Panc1 (cell line): ENCODE measurements at regions not wholly inside any gene's neighbourhood (a gene's known extent, or its start where the extent isn't known, plus 50 kb on each side); places are given as distances from the start of the nearest gene placed in this dataset.

Experiments used
- ATAC-seq: fragments of 200-7000 bp; cut with Tn5 transposase; 2 replicates; pipeline ENCODE4 v1.9.1; 2020; ENCODE audit warnings: mild to moderate bottlenecking, moderate library complexity
- BruUV-seq: library from RNA; stranded (reverse); fragments of 400-500 nt; replicated peaks from 2 replicates; lab custom pipeline; 2021; lab: Mats Ljungman, UMichigan
- CTCF ChIA-PET: fragments of 300-600 bp; sonication (Branson Sonifier 250); formaldehyde crosslinking; loops from one replicate; lab custom pipeline; 2022; ENCODE audit warnings: antibody characterized with exemption; lab: Charles Lee
- POLR2A ChIA-PET: fragments of 300-600 bp; sonication (Branson Sonifier 250); formaldehyde crosslinking; loops from one replicate; lab custom pipeline; 2022; ENCODE audit warnings: antibody characterized with exemption; lab: Charles Lee
- DNase-seq: peaks from one replicate; pipeline ENCODE4 v3.0.0-alpha.2; 2010; ENCODE audit warnings: low read depth, low spot score
- H3K27ac ChIP-seq: 2 replicates; pipeline ENCODE4 v1.5.1; 2011; ENCODE audit warnings: mild to moderate bottlenecking, low read length, inconsistent platforms
- H3K27me3 ChIP-seq: fragments of 200-500 bp; sonication (Bioruptor generic); 2 replicates; pipeline ENCODE4 v1.6.0; 2014; ENCODE audit warnings: low read length, inconsistent platforms; ENCODE audit not compliant: control insufficient read depth, insufficient read depth
- H3K36me3 ChIP-seq: fragments of 200-500 bp; sonication (Bioruptor generic); 2 replicates; pipeline ENCODE4 v1.5.1; 2014; ENCODE audit warnings: inconsistent platforms, mild to moderate bottlenecking, low read length, moderate library complexity; ENCODE audit not compliant: control insufficient read depth, insufficient read depth
- H3K4me1 ChIP-seq: 2 replicates; pipeline ENCODE4 v1.5.1; 2011; ENCODE audit warnings: inconsistent platforms, mild to moderate bottlenecking, low read length, moderate library complexity; ENCODE audit not compliant: control insufficient read depth, insufficient read depth
- H3K4me3 ChIP-seq, 2 experiments: 2 replicates each; pipeline ENCODE4 v1.5.1; 2011 to 2012; ENCODE audit warnings: low read depth in 2 of 2, low read length in 2 of 2, mild to moderate bottlenecking in 2 of 2, inconsistent platforms in 1 of 2, moderate library complexity in 1 of 2
- H3K9me3 ChIP-seq: fragments of 200-500 bp; sonication (Bioruptor generic); 2 replicates; pipeline ENCODE4 v1.5.1; 2014; ENCODE audit warnings: low read depth, mild to moderate bottlenecking, inconsistent platforms, low read length, moderate library complexity; ENCODE audit not compliant: control insufficient read depth, insufficient read depth
- CTCF ChIP-seq: fragments of 450-650 bp; IDR thresholded peaks from 2 replicates; pipeline ENCODE4 v1.5.1; 2017; ENCODE audit warnings: mild to moderate bottlenecking
- POLR2AphosphoS5 ChIP-seq: IDR thresholded peaks from 2 replicates; pipeline ENCODE4 v1.6.1; 2012; ENCODE audit warnings: mild to moderate bottlenecking, low read depth, low read length, moderate library complexity
- REST ChIP-seq, 2 experiments: IDR thresholded peaks; 2 replicates each; pipeline ENCODE4 v1.6.1; 2011 to 2012; ENCODE audit warnings: low read depth in 2 of 2, control low read depth in 1 of 2, low read length in 1 of 2, mild to moderate bottlenecking in 1 of 2, moderate library complexity in 1 of 2; ENCODE audit not compliant: insufficient read depth in 1 of 2
- SIN3A ChIP-seq: IDR thresholded peaks from 2 replicates; pipeline ENCODE4 v1.6.1; 2012; ENCODE audit warnings: low read depth, mild to moderate bottlenecking, low read length, moderate library complexity, borderline replicate concordance; ENCODE audit not compliant: insufficient read depth
- TCF7L2 ChIP-seq: IDR thresholded peaks from 2 replicates; pipeline ENCODE4 v1.6.1; 2011; ENCODE audit warnings: mild to moderate bottlenecking, low read depth, low read length, inconsistent platforms
- in situ Hi-C: cut with HindIII; loops from 2 replicates; pipeline ENCODE4 v1.10.0; 2016; ENCODE audit warnings: low sequenced_read_pairs, low pct_unique_long_range_greater_than_20kb
- intact Hi-C: fragments of 100-400 bp; cut with micrococcal nuclease; formaldehyde crosslinking; loops from one replicate; pipeline ENCODE4 v1.10.0; 2022; ENCODE audit not compliant: unreplicated experiment

- ChIA-PET CTCF (no interaction called here), POLR2A (no interaction called here)
- DNase-seq = no peak
- ATAC-seq = no peak
- Histone ChIP-seq H3K36me3 (no peaks in the 10 kb centered on the region), H3K27ac (no peak overlapping the region), H3K27me3 (peaks cover 33% of the 10 kb centered on the region), H3K4me1 (no peaks in the 10 kb centered on the region), H3K4me3 (no peak overlapping the region), H3K9me3 (no peaks in the 10 kb centered on the region)
- no peak for TF ChIP-seq CTCF
- no peak for TF ChIP-seq POLR2AphosphoS5
- no peak for TF ChIP-seq SIN3A
- no peak for TF ChIP-seq TCF7L2
- TF ChIP-seq REST (IDR thresholded peaks at IDR 0.05; ENCODE audit: insufficient read depth in 1 of 2, low read depth in 2 of 2, low read length in 1 of 2) = no peak
- in situ Hi-C loops (no loop called here), intact Hi-C loops (no loop called here)
- no TSS peak for BruUV-seq
Measured at GRCh38 chr7:35529713-35530112, 165.2 kb downstream of the HERPUD2 start.

- BruUV-seq = no TSS peak
- intact Hi-C loops (no loop called here), in situ Hi-C loops (no loop called here)
- H3K9me3 ChIP-seq = no peaks in the 10 kb centered on the region
- ChIA-PET CTCF (interaction anchor here (0.5 kb wide), 1 partner anchor 109 kb away, joined by 3 read pairs; no protein-coding TSS in a partner anchor), POLR2A (no interaction called here)
- no peak overlapping the region for H3K27ac ChIP-seq
- no peak overlapping the region for H3K4me3 ChIP-seq
- TF ChIP-seq CTCF (no peak), SIN3A (no peak), TCF7L2 (no peak), REST (IDR thresholded peaks at IDR 0.05; ENCODE audit: insufficient read depth in 1 of 2, low read depth in 2 of 2, low read length in 1 of 2) (no peak), POLR2AphosphoS5 (no peak)
- DNase-seq (no peak), ATAC-seq (no peak)
- no peaks in the 10 kb centered on the region for H3K36me3 ChIP-seq
- no peaks in the 10 kb centered on the region for H3K4me1 ChIP-seq
- H3K27me3 ChIP-seq = peaks cover 44% of the 10 kb centered on the region
Measured at GRCh38 chr7:35528381-35528977, 166.5 kb downstream of the HERPUD2 start.
